HepG2 (cell line): ENCODE measurements at regions not wholly inside any gene's neighbourhood (a gene's known extent, or its start where the extent isn't known, plus 50 kb on each side); places are given as distances from the start of the nearest gene placed in this dataset.

ENCODE experiments used
- ETV6 ChIP-seq: sonication (generic); formaldehyde crosslinking; conservative IDR thresholded peaks from 2 replicates; pipeline ENCODE4 v1.4.0; 2020; ENCODE audit warnings: missing genetic modification reagents
- FOXK2 ChIP-seq: fragments of 450-650 bp; IDR thresholded peaks from 2 replicates; pipeline ENCODE4 v1.6.1; 2016
- FOXM1 ChIP-seq: sonication (generic); formaldehyde crosslinking; IDR thresholded peaks from 2 replicates; pipeline ENCODE4 v1.5.0; 2020; ENCODE audit warnings: missing genetic modification reagents
- HES4 ChIP-seq: sonication (generic); formaldehyde crosslinking; IDR thresholded peaks from 2 replicates; pipeline ENCODE4 v1.9.0; 2021; ENCODE audit warnings: mild to moderate bottlenecking, missing genetic modification reagents, borderline replicate concordance
- KDM2A ChIP-seq: sonication (generic); formaldehyde crosslinking; IDR thresholded peaks from 2 replicates; pipeline ENCODE4 v1.4.0; 2020; ENCODE audit warnings: low read depth, missing genetic modification reagents, borderline replicate concordance
- KMT2B ChIP-seq: IDR thresholded peaks from 2 replicates; pipeline ENCODE4 v1.6.1; 2016; ENCODE audit warnings: missing genetic modification reagents, missing compliant biosample characterization
- MAFK ChIP-seq, 2 experiments: IDR thresholded peaks in 1 of 2; conservative IDR thresholded peaks in 1 of 2; 2 replicates each; pipeline ENCODE4 v1.6.1; 2011; ENCODE audit warnings: improper control_type of control experiment in 2 of 2, low read length in 2 of 2
- MLLT10 ChIP-seq: sonication (generic); formaldehyde crosslinking; IDR thresholded peaks from 2 replicates; pipeline ENCODE4 v1.4.0; 2020; ENCODE audit warnings: missing genetic modification reagents
- MXD4 ChIP-seq: IDR thresholded peaks from 2 replicates; pipeline ENCODE4 v1.6.1; 2016; ENCODE audit warnings: mild to moderate bottlenecking, missing biosample characterization, missing genetic modification reagents
- NFIC ChIP-seq: IDR thresholded peaks from 2 replicates; pipeline ENCODE4 v1.6.1; 2012; ENCODE audit warnings: mild to moderate bottlenecking, low read length, inconsistent platforms
- NFKBIZ ChIP-seq: IDR thresholded peaks from 2 replicates; pipeline ENCODE4 v1.6.1; 2018; ENCODE audit warnings: missing genetic modification reagents, missing compliant biosample characterization
- SRF ChIP-seq: IDR thresholded peaks from 2 replicates; pipeline ENCODE4 v1.6.1; 2011; ENCODE audit warnings: mild to moderate bottlenecking, low read depth, low read length, moderate library complexity
- TFDP1 ChIP-seq: IDR thresholded peaks from 2 replicates; pipeline ENCODE4 v1.6.1; 2016; ENCODE audit warnings: missing compliant biosample characterization, missing genetic modification reagents, borderline replicate concordance
- TFE3 ChIP-seq: IDR thresholded peaks from 2 replicates; pipeline ENCODE4 v1.6.1; 2016
- THRA ChIP-seq: sonication (generic); formaldehyde crosslinking; IDR thresholded peaks from 2 replicates; pipeline ENCODE4 v1.4.0; 2020; ENCODE audit warnings: missing genetic modification reagents, borderline replicate concordance
- YEATS4 ChIP-seq: sonication (generic); formaldehyde crosslinking; IDR thresholded peaks from 2 replicates; pipeline ENCODE4 v1.4.0; 2020; ENCODE audit warnings: missing genetic modification reagents, borderline replicate concordance
- ZBTB38 ChIP-seq: sonication (generic); formaldehyde crosslinking; IDR thresholded peaks from 2 replicates; pipeline ENCODE4 v1.5.1; 2020; ENCODE audit warnings: mild to moderate bottlenecking, missing genetic modification reagents
- ZBTB39 ChIP-seq: sonication (generic); formaldehyde crosslinking; IDR thresholded peaks from 2 replicates; pipeline ENCODE4 v1.5.0; 2020; ENCODE audit warnings: missing genetic modification reagents
- ZC3H13 ChIP-seq: sonication (generic); formaldehyde crosslinking; IDR thresholded peaks from 2 replicates; pipeline ENCODE4 v1.8.1; 2023; ENCODE audit warnings: mild to moderate bottlenecking, missing genetic modification reagents, moderate library complexity
- ZEB1 ChIP-seq: IDR thresholded peaks from 2 replicates; pipeline ENCODE4 v1.6.1; 2012; ENCODE audit warnings: mild to moderate bottlenecking, low read depth, inconsistent platforms; ENCODE audit not compliant: insufficient replicate concordance
- ZNF580 ChIP-seq: IDR thresholded peaks from 2 replicates; pipeline ENCODE4 v1.6.1; 2016; ENCODE audit warnings: low read depth, borderline replicate concordance
- ZNF605 ChIP-seq: sonication (generic); formaldehyde crosslinking; IDR thresholded peaks from 2 replicates; pipeline ENCODE4 v1.8.0; 2022; ENCODE audit warnings: mild to moderate bottlenecking, missing genetic modification reagents
- ZNF788 ChIP-seq: sonication (generic); formaldehyde crosslinking; IDR thresholded peaks from 2 replicates; pipeline ENCODE4 v1.5.0; 2020; ENCODE audit warnings: mild to moderate bottlenecking, missing genetic modification reagents, borderline replicate concordance

GRCh38 chr6:63509652-63510352 lies 62.5 kb upstream of the LOC128125822 start (continued):
- TF ChIP-seq MXD4 (CRISPR knock-in tag) (0 out of 2 replicates have a peak, but pooled peaks have one; percentile 42), KMT2B (CRISPR knock-in tag) (peak; percentile 36; the same call in 1 of the 2 replicates), YEATS4 (0 out of 2 replicates have a peak, but pooled peaks have one; percentile 25), NFIC (peak; percentile 86), FOXM1 (no peak), ZBTB38 (no peak; the same call in 1 of the 2 replicates), ZNF788 (CRISPR knock-in tag) (no peak; the same call in 1 of the 2 replicates), ZNF580 (CRISPR knock-in tag) (peak; percentile 62; the same call in 1 of the 2 replicates), MAFK (conservative IDR thresholded peaks at IDR 0.05 in 1 of 2, IDR thresholded peaks at IDR 0.05 in 1 of 2; ENCODE audit: low read length in 2 of 2) (peak; percentile 41 to 64), FOXK2 (peak; percentile 82), ZC3H13 (CRISPR knock-in tag) (no peak), ZNF605 (peak; percentile 71; the same call in 1 of the 2 replicates), HES4 (CRISPR knock-in tag) (no peak), KDM2A (0 out of 2 replicates have a peak, but pooled peaks have one; percentile 26), THRA (CRISPR knock-in tag) (peak; percentile 93), ETV6 (CRISPR knock-in tag) (0 out of 2 replicates have a peak, but pooled peaks have one; percentile 42), TFDP1 (peak; percentile 63; the same call in 1 of the 2 replicates), TFE3 (CRISPR knock-in tag) (peak; percentile 98), ZBTB39 (peak; percentile 96), SRF (0 out of 2 replicates have a peak, but pooled peaks have one; percentile 20), ZEB1 (peak; percentile 83), MLLT10 (CRISPR knock-in tag) (no peak), NFKBIZ (CRISPR knock-in tag) (peak; percentile 99)
